HFF-Myc (cell line): ENCODE measurements at regions not wholly inside any gene's neighbourhood (a gene's known extent, or its start where the extent isn't known, plus 50 kb on each side); places are given as distances from the start of the nearest gene placed in this dataset.

Source experiments
- DNase-seq: peaks from one replicate; pipeline ENCODE4 v3.0.0-alpha.2; 2011; ENCODE audit warnings: low read depth; ENCODE audit errors: extremely low read depth
- H3K4me3 ChIP-seq: replicated peaks from 2 replicates; pipeline ENCODE4 v1.5.1; 2011; ENCODE audit warnings: low read depth, mild to moderate bottlenecking, control low read depth, low read length
- TF ChIP-seq, protein P1 (sequence below): IDR thresholded peaks from 2 replicates; pipeline ENCODE4 v1.5.1; 2012; ENCODE audit warnings: mild to moderate bottlenecking, low read depth, low read length, control low read depth; ENCODE audit errors: missing control alignments

DNA sequence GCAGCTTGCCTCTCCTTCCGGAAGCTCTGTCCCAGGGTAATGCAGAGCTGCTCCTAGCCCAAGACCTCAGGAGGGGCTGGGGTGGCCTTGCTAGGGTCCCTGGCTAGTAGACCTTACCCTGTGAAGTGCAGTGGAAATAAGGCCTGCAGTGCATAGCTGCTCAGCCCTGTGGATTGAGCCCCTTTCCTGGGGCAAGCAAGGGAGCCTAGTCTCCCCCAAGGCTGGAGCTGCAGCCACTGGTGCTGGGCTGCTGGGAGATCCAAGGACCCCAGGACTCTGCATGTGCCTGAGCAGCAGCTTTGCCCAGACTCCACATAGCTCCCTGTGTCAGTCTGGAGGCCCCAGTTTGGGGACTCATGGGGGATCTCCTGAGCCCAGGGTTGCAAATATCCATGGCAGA is 57.9 kb downstream of the FANCF start:
- TF ChIP-seq, protein P1, sequence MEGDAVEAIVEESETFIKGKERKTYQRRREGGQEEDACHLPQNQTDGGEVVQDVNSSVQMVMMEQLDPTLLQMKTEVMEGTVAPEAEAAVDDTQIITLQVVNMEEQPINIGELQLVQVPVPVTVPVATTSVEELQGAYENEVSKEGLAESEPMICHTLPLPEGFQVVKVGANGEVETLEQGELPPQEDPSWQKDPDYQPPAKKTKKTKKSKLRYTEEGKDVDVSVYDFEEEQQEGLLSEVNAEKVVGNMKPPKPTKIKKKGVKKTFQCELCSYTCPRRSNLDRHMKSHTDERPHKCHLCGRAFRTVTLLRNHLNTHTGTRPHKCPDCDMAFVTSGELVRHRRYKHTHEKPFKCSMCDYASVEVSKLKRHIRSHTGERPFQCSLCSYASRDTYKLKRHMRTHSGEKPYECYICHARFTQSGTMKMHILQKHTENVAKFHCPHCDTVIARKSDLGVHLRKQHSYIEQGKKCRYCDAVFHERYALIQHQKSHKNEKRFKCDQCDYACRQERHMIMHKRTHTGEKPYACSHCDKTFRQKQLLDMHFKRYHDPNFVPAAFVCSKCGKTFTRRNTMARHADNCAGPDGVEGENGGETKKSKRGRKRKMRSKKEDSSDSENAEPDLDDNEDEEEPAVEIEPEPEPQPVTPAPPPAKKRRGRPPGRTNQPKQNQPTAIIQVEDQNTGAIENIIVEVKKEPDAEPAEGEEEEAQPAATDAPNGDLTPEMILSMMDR: no peak
- H3K4me3 ChIP-seq: no peak overlapping the region
- no peak for DNase-seq

DNA sequence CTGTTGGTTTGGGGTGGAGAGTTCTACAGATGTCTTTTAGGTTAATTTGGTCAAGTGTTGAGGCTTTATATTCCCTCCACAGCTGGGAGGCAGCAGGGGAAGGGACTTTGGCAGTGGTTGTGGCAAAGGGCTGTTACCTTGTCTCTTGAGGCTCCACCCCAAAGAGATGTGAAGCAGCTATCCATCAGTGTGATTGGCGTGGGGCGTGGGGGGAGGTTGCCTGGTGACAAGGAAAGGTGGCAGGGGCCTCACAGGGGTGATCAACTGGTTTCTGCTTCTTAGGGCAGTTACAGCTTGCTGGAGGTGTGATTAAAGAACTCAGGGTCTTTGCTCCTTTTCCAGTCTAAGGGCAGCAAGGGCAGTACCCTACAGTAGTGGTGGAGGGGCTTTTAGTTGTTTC is 59.3 kb downstream of the FANCF start:
- DNase-seq: no peak
- TF ChIP-seq, protein P1: no peak
- no peak overlapping the region for H3K4me3 ChIP-seq

DNA sequence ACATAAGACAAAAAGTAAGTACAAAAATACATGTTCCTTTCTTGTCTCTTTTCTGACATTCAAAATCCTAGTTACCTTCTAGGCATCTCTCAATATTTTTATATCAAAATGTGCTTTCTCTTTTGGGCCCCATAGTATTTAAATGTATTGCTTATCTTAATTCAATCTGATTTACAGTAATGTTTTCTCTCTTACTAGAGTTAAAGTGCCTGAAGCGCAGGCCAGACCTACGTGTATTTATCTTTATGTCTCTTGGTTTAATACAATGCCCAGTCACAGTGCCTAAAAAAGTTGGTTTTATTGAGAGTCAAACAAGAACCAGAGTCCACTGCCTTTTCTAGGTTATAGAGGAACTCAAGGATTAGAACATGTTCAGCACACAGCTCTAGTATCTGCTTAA is 64.3 kb downstream of the FANCF start:
- TF ChIP-seq, protein P1: no peak
- H3K4me3 ChIP-seq: no peak overlapping the region
- no peak for DNase-seq

DNA sequence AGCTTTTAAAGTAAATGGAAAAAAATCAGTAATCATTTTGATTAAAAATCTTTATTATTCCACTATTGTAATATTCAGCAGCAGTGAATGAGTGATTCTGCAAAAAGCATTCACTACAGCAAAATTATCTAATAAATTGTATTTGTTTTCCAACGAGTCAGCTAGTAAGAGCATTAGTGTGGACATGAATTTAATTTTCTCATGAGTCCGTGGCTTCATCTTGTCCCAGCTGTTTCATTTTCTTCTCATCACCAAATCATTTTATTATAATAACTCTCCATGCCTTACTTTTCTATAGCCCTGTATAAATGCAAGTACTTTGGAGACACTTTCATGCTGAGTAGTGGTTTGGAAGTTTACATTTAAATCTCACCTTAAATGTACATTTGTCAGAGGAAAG is 66.2 kb downstream of the FANCF start:
- no peak overlapping the region for H3K4me3 ChIP-seq
- no peak for DNase-seq
- TF ChIP-seq, protein P1: no peak

DNA sequence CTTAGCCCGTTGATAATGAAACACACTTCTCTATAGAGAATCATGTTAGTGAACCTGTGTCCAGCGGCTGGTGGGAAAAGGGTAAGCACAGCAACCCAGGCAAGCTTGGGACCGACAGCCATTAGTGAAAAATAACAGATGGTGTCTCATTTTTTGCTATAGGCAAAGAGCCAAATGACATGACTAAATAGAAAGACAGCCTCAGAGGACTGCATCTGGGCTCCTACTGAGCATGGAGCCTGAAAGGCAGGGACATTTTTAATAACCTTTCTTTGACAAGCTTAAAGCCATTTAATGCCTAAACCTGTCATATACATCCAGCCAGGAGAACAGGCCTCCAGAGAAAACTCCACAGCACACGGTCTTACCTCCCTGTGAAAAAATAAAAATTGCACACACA is 67.0 kb downstream of the FANCF start:
- DNase-seq: no peak
- TF ChIP-seq, protein P1: no peak
- H3K4me3 ChIP-seq: no peak overlapping the region

DNA sequence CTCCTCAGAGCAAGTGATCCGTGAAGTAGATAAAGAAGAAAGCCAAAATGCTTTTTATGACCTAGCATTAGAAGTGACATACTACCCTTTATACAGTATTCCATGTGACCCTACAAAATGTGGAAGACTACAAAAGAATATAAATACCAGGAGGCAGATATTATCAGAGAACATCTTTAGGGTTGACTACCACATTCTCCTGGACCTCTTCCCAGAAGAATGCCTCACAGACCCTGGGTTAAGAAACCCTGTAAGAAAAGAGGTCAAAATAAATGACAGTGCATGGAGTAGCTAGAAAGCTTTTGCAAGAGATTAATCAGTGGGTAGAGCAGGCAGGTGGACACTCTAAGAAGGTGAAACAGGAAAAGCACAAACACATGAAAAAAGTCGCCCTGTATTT is 69.2 kb downstream of the FANCF start:
- TF ChIP-seq, protein P1: no peak
- H3K4me3 ChIP-seq: no peak overlapping the region
- no peak for DNase-seq

DNA sequence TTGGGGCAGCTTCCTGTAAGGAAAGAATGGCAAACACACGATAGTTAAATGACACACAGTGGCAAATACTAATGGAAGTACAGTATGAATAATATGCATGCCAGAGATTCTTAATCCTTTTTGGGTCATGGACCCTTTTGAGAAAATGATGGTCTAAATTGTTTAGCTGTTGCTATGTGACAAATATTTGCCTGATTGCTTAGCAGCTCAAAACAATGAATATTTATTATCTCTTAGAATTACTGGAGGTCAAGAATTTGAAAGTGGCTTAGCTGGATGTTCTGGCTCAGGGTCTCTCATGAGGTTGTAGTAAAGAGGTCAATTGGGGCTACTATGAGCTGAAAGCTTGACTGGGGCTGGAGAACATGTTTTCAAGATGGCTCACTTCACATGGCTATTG is 69.7 kb downstream of the FANCF start:
- H3K4me3 ChIP-seq: no peak overlapping the region
- DNase-seq: no peak
- TF ChIP-seq, protein P1: no peak
